ENCODE measurements at regions not wholly inside any gene's neighbourhood (a gene's known extent, or its start where the extent isn't known, plus 50 kb on each side); places are given as distances from the start of the nearest gene placed in this dataset.
"Not testable (repeated sequence)": the region's sequence is repeated elsewhere in the genome, so short reads cannot be mapped to it uniquely, and the experiment has no call there.

GRCh38 chr6:2376429-2377355 is 131.3 kb upstream of the GMDS start:
- no peak for DNase-seq (ENCODE audit: low read depth)

- no peak for DNase-seq (ENCODE audit: low read depth)
These were observed 130.0 kb upstream of the GMDS start for GRCh38 chr6:2375443-2375842.

GRCh38 chr6:2369606-2370005 is 124.2 kb upstream of the GMDS start:
- DNase-seq (ENCODE audit: low read depth), result no peak

- no peak for DNase-seq (ENCODE audit: low read depth)
These were observed 117.8 kb upstream of the GMDS start for GRCh38 chr6:2363211-2363610.

GRCh38 chr6:2361195-2361594 is 115.8 kb upstream of the GMDS start:
- no peak for DNase-seq (ENCODE audit: low read depth)

- DNase-seq (ENCODE audit: low read depth), result no peak
These were observed 115.3 kb upstream of the GMDS start for GRCh38 chr6:2360716-2361115.

GRCh38 chr6:2360126-2360525 is 114.7 kb upstream of the GMDS start:
- DNase-seq (ENCODE audit: low read depth), result no peak

- no peak for DNase-seq (ENCODE audit: low read depth)
These were observed 109.7 kb upstream of the GMDS start for GRCh38 chr6:2355150-2355549.

GRCh38 chr6:2354138-2354491 is 108.7 kb upstream of the GMDS start:
- no peak for DNase-seq (ENCODE audit: low read depth)

- DNase-seq (ENCODE audit: low read depth), result peak; percentile 21
These were observed 108.2 kb upstream of the GMDS start for GRCh38 chr6:2353412-2354137.

- no peak for DNase-seq (ENCODE audit: low read depth)
These were observed 106.5 kb upstream of the GMDS start for GRCh38 chr6:2351807-2352431.

- DNase-seq (ENCODE audit: low read depth), result no peak
These were observed 105.7 kb upstream of the GMDS start for GRCh38 chr6:2351090-2351489.

- no peak for DNase-seq (ENCODE audit: low read depth)
These were observed 100.7 kb upstream of the GMDS start for GRCh38 chr6:2346078-2346477.

GRCh38 chr6:2344319-2344905 is 99.0 kb upstream of the GMDS start:
- DNase-seq (ENCODE audit: low read depth), result no peak

- DNase-seq (ENCODE audit: low read depth), result no peak
These were observed 82.2 kb upstream of the GMDS start for GRCh38 chr6:2327591-2327990.

GRCh38 chr6:2324166-2324953 is 79.0 kb upstream of the GMDS start:
- DNase-seq (ENCODE audit: low read depth), result no peak

GRCh38 chr6:2317498-2317897 is 72.1 kb upstream of the GMDS start:
- not testable (repeated sequence) for DNase-seq (ENCODE audit: low read depth)

- DNase-seq (ENCODE audit: low read depth), result no peak
These were observed 69.2 kb upstream of the GMDS start for GRCh38 chr6:2314641-2315040.

GRCh38 chr6:2310042-2310441 is 64.6 kb upstream of the GMDS start:
- no peak for DNase-seq (ENCODE audit: low read depth)

GRCh38 chr6:2309122-2309521 is 63.7 kb upstream of the GMDS start:
- DNase-seq (ENCODE audit: low read depth), result no peak

- no peak for DNase-seq (ENCODE audit: low read depth)
These were observed 62.4 kb upstream of the GMDS start for GRCh38 chr6:2307799-2308198.

- no peak for DNase-seq (ENCODE audit: low read depth)
These were observed 60.5 kb upstream of the GMDS start for GRCh38 chr6:2305951-2306350.
